ENCODE measurements at regions not wholly inside any gene's neighbourhood (a gene's known extent, or its start where the extent isn't known, plus 50 kb on each side); places are given as distances from the start of the nearest gene placed in this dataset.

DNA sequence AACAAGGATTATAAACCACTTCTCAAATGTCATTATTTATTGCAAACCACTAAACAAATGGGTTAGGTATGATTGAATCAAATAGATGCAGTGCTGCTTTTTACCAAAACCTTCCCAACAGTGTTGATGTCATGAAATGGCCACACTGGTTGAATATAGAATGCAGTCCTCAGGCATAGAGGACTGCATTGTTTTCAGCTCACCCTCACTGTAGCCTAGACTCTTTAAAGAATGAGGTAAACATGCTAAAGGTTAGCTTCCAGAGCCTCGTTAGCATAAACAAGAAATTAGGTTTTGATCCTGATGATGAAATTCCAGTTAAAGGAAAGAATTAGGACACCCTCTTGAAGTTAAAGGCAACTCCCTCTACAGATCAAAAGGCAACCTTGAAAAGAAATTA is 224.3 kb downstream of the ALDH8A1 start:
- Histone ChIP-seq H3K36me3 (no peaks in the 10 kb centered on the region), H3K27ac (peak overlapping the region in 1 of 11 experiments; percentile 56; a peak in 3 of 22 replicates), H3K4me3 (no peak overlapping the region), H4K20me1 (no peaks in the 10 kb centered on the region), H3K9ac (no peak overlapping the region), H3K4me1 (peaks cover 10 to 52% (median 16%) of the 10 kb centered on the region in 10 experiments), H3K9me3 (replicated peaks in 1 of 11) (no peaks in the 10 kb centered on the region), H3K4me2 (peak overlapping the region in 8 of 11 experiments; percentile 14 to 73 (median 50); a peak in 10 of 22 replicates), H3K27me3 (no peaks in the 10 kb centered on the region)
- no peak for TF ChIP-seq Cebpa-rat (IDR thresholded peaks at IDR 0.05)

- no peaks in the 10 kb centered on the region for H4K20me1 ChIP-seq
- H3K4me1 ChIP-seq, result peaks cover 10 to 59% (median 22%) of the 10 kb centered on the region in 10 experiments
- H3K9me3 ChIP-seq (replicated peaks in 1 of 11), result no peaks in the 10 kb centered on the region
- no peak for TF ChIP-seq Cebpa-rat (IDR thresholded peaks at IDR 0.05)
- H3K27me3 ChIP-seq, result no peaks in the 10 kb centered on the region
- H3K4me2 ChIP-seq, result peak overlapping the region; percentile 14 to 77 (median 48); a peak in 21 of 22 replicates
- H3K27ac ChIP-seq, result peak overlapping the region in 3 of 11 experiments; percentile 19 to 56 (median 39); a peak in 4 of 22 replicates
- no peaks in the 10 kb centered on the region for H3K36me3 ChIP-seq
- H3K9ac ChIP-seq, result no peak overlapping the region
- H3K4me3 ChIP-seq, result no peak overlapping the region
These were observed 225.0 kb downstream of the ALDH8A1 start for GRCh38 chr6:134724771-134725340.

DNA sequence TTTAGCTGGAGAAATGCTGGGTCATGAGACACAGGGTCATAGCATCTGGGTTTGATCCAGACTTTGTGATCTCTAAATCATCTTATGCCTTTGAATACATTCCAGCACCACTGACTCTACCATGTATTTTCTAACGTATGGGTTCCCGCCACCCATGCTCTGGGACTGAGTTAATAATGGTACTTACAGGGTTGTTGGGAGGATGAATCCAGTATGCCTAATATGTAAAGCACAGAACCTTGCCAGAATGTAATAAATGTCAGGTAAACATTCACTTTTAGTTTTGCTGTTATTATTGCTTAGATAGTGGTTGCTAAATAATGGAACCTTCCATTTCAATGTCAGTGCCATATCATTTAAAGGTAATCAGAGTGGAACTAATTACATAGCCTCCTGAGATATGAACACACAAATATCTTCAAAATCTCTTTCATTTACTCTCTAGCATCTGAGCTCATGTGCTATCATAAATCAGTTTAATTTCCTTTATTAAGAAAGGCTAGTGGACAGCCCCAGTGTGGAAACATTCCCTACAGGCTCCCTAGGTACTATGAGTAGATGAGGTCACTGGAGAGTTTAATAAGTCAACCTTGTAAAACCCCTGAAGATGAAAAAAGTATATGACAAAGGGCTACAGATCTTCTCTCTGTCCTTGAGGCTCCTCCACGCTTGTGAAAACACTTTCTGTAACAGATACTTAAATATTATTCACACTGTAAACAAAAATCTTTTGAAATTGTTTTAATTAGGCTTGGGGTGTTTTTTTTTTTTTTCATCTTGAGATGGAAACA is 226.6 kb downstream of the ALDH8A1 start:
- Histone ChIP-seq H4K20me1 (no peaks in the 10 kb centered on the region), H3K4me3 (no peak overlapping the region), H3K27ac (no peak overlapping the region), H3K4me1 (peaks cover 10 to 69% (median 29%) of the 10 kb centered on the region in 10 experiments), H3K9ac (no peak overlapping the region), H3K36me3 (no peaks in the 10 kb centered on the region), H3K27me3 (no peaks in the 10 kb centered on the region), H3K9me3 (replicated peaks in 1 of 11) (no peaks in the 10 kb centered on the region), H3K4me2 (peak overlapping the region in 2 of 11 experiments; percentile 31 to 69; a peak in 3 of 22 replicates)
- no peak for TF ChIP-seq Cebpa-rat (IDR thresholded peaks at IDR 0.05)

DNA sequence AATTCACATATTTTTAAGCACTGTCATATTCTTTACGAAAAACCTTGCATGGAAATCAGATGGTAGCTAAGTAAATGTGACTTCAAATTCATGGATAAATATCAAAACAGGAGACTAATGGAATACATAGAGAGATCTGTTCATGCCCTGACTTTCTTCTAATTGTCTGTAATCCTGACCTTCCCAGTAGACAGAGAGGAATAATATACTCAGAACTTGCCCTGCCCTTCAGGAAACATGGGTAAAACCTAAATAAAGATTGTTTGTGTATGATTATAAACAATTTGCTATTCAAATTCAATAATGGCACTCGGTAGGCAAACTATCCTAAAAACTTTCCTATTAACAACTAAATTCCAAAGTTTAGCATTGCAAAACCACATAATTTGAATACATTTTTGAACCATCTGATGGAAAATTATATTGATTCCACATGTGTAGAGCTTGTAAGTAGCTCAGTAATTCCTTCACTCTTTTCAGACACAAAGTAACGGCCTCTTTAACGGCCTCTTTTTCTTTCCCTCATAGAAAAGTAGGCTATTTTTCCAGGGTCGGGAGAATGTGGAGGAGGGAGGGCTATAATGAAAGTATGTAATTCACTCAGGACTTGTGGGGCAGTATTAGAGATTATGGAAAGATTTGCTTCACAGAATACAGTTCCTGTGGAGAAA is 227.6 kb downstream of the ALDH8A1 start:
- Histone ChIP-seq H4K20me1 (no peaks in the 10 kb centered on the region), H3K9me3 (replicated peaks in 1 of 11) (no peaks in the 10 kb centered on the region), H3K9ac (no peak overlapping the region), H3K36me3 (no peaks in the 10 kb centered on the region), H3K27ac (no peak overlapping the region), H3K27me3 (no peaks in the 10 kb centered on the region), H3K4me3 (no peak overlapping the region), H3K4me1 (peaks cover 10 to 76% (median 29%) of the 10 kb centered on the region in 10 experiments), H3K4me2 (no peak overlapping the region)
- no peak for TF ChIP-seq Cebpa-rat (IDR thresholded peaks at IDR 0.05)

DNA sequence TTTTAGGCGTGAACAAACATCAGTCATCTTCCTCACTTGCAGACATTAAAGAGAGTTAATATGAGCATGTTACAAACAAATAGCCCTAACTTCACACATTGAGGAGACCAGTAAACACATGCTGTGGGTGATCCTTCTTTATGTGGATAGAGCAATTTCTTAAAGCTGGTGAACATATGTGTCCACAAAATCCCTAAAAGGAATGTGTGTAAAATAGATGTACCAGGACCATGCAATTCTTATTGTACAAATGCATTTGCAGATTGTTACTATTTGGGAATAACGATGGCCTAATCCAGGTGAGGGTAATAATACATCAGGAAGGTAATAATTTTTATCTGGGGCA is 228.9 kb downstream of the ALDH8A1 start:
- no peak for TF ChIP-seq Cebpa-rat (IDR thresholded peaks at IDR 0.05)
- Histone ChIP-seq H3K27me3 (no peaks in the 10 kb centered on the region), H4K20me1 (no peaks in the 10 kb centered on the region), H3K4me2 (peak overlapping the region in 5 of 11 experiments; percentile 53 to 83 (median 73); a peak in 10 of 22 replicates), H3K27ac (peak overlapping the region in 3 of 11 experiments; percentile 73 to 80 (median 76); a peak in 7 of 22 replicates), H3K9me3 (replicated peaks in 1 of 11) (no peaks in the 10 kb centered on the region), H3K9ac (0 out of 22 replicates have a peak overlapping the region, but pooled peaks of 1 of the 11 experiments have one; percentile 58), H3K4me3 (no peak overlapping the region), H3K36me3 (no peaks in the 10 kb centered on the region), H3K4me1 (peaks cover 10 to 76% (median 29%) of the 10 kb centered on the region in 10 experiments)

DNA sequence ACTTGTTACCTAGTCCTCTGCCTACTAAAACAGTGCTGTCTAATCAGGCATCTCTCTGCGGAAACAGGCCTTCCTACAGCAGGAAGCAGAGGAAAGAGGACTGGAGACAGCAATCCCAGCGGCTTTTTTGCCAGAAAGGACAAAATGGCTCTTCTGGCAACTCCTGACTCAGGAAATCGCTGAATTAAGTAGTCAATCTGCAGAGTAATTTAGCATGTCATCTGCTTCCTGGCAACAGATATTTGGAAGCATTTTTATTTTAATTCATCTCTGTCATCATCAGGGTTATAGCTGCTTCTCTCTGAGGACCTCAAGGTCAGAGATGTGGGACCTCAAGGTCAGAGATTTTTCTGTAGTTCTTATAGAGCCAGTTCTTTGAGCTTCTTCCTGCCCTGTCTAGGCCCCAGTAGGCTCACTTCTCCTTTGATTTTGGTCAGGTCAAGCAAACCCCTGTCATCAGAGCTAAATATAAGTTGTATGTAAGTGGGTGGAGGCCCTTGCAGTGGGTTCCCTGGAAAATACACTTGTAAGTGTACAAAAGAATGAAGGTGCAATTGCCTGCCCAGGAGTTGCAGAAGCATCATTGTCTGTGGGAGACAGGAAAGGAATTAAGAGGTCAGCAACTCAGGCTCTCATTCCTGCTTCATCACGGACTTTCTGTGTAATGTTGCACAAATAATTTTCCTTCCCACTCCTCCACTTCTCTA is 229.4 kb downstream of the ALDH8A1 start:
- no peaks in the 10 kb centered on the region for H3K36me3 ChIP-seq
- H3K27me3 ChIP-seq, result no peaks in the 10 kb centered on the region
- no peaks in the 10 kb centered on the region for H4K20me1 ChIP-seq
- peak overlapping the region in 4 of 11 experiments; percentile 28 to 58 (median 47); a peak in 8 of 22 replicates for H3K9ac ChIP-seq
- no peak for TF ChIP-seq Cebpa-rat (IDR thresholded peaks at IDR 0.05)
- H3K4me3 ChIP-seq, result no peak overlapping the region
- peaks cover 10 to 76% (median 29%) of the 10 kb centered on the region in 10 experiments for H3K4me1 ChIP-seq
- peak overlapping the region in 5 of 11 experiments; percentile 53 to 83 (median 73); a peak in 10 of 22 replicates for H3K4me2 ChIP-seq
- H3K27ac ChIP-seq, result peak overlapping the region in 6 of 11 experiments; percentile 13 to 80 (median 68); a peak in 11 of 22 replicates
- no peaks in the 10 kb centered on the region for H3K9me3 ChIP-seq (replicated peaks in 1 of 11)

GRCh38 chr6:134719911-134720310 is 230.0 kb downstream of the ALDH8A1 start:
- Histone ChIP-seq H3K4me1 (peaks cover 5 to 70% (median 25%) of the 10 kb centered on the region in 10 experiments), H3K36me3 (no peaks in the 10 kb centered on the region), H3K4me2 (peak overlapping the region in 5 of 11 experiments; percentile 53 to 83 (median 73); a peak in 10 of 22 replicates), H3K27me3 (no peaks in the 10 kb centered on the region), H3K9ac (peak overlapping the region in 3 of 11 experiments; percentile 40 to 58 (median 54); a peak in 6 of 22 replicates), H3K27ac (peak overlapping the region in 6 of 11 experiments; percentile 13 to 80 (median 68); a peak in 11 of 22 replicates), H3K9me3 (replicated peaks in 1 of 11) (no peaks in the 10 kb centered on the region), H4K20me1 (no peaks in the 10 kb centered on the region), H3K4me3 (no peak overlapping the region)
- TF ChIP-seq Cebpa-rat (IDR thresholded peaks at IDR 0.05), result no peak

DNA sequence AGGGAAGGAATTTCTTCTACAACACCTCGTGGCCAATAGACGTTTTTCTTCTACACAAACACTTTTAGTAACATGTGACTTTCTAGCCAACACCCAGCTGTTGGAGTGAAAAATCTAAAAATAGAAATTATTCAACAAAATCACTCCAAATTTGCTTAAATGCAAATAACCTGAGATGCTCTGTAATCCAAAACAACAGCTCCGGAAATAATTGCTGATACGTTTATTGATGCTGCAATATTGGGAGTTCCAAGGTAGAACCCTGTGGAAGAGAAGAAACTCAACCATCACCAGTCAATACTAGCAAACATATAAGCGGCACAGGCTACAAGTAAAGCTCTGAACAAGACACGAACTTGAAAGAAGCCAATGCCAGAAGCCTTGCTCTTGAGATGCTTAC is 230.6 kb downstream of the ALDH8A1 start:
- Histone ChIP-seq H3K9ac (no peak overlapping the region), H4K20me1 (no peaks in the 10 kb centered on the region), H3K4me2 (peak overlapping the region in 4 of 11 experiments; percentile 70 to 83 (median 75); a peak in 9 of 22 replicates), H3K27me3 (no peaks in the 10 kb centered on the region), H3K27ac (peak overlapping the region in 4 of 11 experiments; percentile 64 to 80 (median 74); a peak in 7 of 22 replicates), H3K36me3 (no peaks in the 10 kb centered on the region), H3K4me3 (no peak overlapping the region), H3K9me3 (replicated peaks in 1 of 11) (no peaks in the 10 kb centered on the region), H3K4me1 (peaks cover 0 to 68% (median 19%) of the 10 kb centered on the region in 10 experiments; a peak in 13 of 20 replicates)
- TF ChIP-seq Cebpa-rat (IDR thresholded peaks at IDR 0.05), result no peak
